ENCODE measurements at regions not wholly inside any gene's neighbourhood (a gene's known extent, or its start where the extent isn't known, plus 50 kb on each side); places are given as distances from the start of the nearest gene placed in this dataset.

DNA sequence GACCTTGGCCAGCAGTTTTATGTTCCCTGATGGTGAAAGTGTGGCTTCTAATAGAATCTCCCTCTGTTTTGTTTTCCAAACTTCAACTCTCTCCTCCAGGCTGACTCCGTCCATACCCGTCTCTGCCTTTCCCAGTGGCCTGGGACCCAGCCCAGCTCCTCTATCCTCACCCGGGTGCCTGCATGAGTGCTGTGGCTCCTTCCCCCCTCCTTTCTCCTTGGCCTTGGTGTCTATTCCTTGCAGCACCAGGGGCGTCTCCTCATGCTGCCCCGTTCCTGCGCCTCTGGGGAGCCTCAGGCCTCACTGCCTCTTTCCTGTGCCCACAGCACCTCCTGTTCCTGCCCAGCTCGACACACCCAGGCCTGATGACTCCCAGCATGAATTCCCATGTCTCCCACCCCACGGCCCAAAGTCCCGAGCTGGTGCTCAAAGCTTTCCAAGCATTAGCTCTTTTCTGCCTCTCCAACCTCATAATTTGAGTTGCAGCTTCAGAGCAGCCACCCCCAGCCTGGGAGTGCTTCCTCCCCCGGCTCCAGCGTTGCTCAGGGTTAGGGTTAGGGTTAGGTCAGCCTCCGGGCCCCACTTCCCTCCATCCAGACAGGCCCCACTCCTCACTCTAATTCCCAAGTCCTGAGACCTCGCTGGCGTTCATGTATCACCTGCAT, 56.3 kb upstream of the AFDN start:
- Histone ChIP-seq H3K4me2 (no peak overlapping the region), H3K27me3 (ENCODE audit: insufficient read depth, low read depth) (peaks cover 6% of the 10 kb centered on the region; the same call in 1 of the 2 replicates), H3K79me2 (ENCODE audit: low read depth) (no peaks in the 10 kb centered on the region), H3K9me3 (ENCODE audit: insufficient read depth, low read depth) (no peaks in the 10 kb centered on the region), H3K27ac (no peak overlapping the region), H2AFZ (no peak overlapping the region), H3K4me3 (no peak overlapping the region), H3K9me2 (ENCODE audit: insufficient read depth) (no peaks in the 10 kb centered on the region), H3K36me3 (ENCODE audit: low read depth) (no peaks in the 10 kb centered on the region), H3F3A (ENCODE audit: insufficient read depth, low read depth) (no peaks in the 10 kb centered on the region), H4K20me1 (ENCODE audit: insufficient read depth) (no peaks in the 10 kb centered on the region), H3K4me1 (replicated peaks; ENCODE audit: insufficient read depth) (no peaks in the 10 kb centered on the region)
- ChIA-PET POLR2A (ENCODE audit: unreplicated experiment) (no interaction called here), CTCF (no interaction called here)
- no peak for DNase-seq
- no peak for TF ChIP-seq EZH2 (IDR thresholded peaks at IDR 0.05; ENCODE audit: low read depth)
- TF ChIP-seq, protein P1, sequence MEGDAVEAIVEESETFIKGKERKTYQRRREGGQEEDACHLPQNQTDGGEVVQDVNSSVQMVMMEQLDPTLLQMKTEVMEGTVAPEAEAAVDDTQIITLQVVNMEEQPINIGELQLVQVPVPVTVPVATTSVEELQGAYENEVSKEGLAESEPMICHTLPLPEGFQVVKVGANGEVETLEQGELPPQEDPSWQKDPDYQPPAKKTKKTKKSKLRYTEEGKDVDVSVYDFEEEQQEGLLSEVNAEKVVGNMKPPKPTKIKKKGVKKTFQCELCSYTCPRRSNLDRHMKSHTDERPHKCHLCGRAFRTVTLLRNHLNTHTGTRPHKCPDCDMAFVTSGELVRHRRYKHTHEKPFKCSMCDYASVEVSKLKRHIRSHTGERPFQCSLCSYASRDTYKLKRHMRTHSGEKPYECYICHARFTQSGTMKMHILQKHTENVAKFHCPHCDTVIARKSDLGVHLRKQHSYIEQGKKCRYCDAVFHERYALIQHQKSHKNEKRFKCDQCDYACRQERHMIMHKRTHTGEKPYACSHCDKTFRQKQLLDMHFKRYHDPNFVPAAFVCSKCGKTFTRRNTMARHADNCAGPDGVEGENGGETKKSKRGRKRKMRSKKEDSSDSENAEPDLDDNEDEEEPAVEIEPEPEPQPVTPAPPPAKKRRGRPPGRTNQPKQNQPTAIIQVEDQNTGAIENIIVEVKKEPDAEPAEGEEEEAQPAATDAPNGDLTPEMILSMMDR (conservative IDR thresholded peaks at IDR 0.05) = no peak
- BruUV-seq (replicated peaks) = no TSS peak
- intact Hi-C loops (cut with micrococcal nuclease; ENCODE audit: unreplicated experiment) = no loop called here

DNA sequence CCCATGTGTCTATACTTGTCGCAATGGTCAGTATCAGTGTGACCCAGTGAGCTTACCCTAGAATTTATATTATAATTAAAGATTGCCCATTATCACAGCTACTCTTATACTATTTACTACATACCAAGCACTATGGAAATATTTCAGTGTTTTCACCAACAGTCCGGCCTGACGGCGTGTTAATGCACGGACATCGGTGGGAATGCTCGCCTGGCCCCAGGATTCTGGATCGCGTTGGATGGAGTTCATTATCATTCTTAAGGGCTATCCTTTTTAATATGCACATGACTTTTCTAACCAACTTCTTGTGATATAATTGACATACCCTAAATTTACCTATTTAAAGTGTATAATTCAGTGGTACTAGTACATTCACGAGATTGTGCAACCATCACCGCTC, 51.8 kb upstream of the AFDN start:
- Histone ChIP-seq H3K4me2 (no peak overlapping the region), H3K36me3 (ENCODE audit: low read depth) (no peaks in the 10 kb centered on the region), H3K4me1 (replicated peaks; ENCODE audit: insufficient read depth) (peaks cover 10% of the 10 kb centered on the region), H3F3A (ENCODE audit: insufficient read depth, low read depth) (no peaks in the 10 kb centered on the region), H2AFZ (no peak overlapping the region), H4K20me1 (ENCODE audit: insufficient read depth) (no peaks in the 10 kb centered on the region), H3K27ac (no peak overlapping the region), H3K9me2 (ENCODE audit: insufficient read depth) (no peaks in the 10 kb centered on the region), H3K79me2 (ENCODE audit: low read depth) (no peaks in the 10 kb centered on the region), H3K9me3 (ENCODE audit: insufficient read depth, low read depth) (no peaks in the 10 kb centered on the region), H3K4me3 (no peak overlapping the region), H3K27me3 (ENCODE audit: insufficient read depth, low read depth) (no peaks in the 10 kb centered on the region)
- intact Hi-C loops (cut with micrococcal nuclease; ENCODE audit: unreplicated experiment) = no loop called here
- TF ChIP-seq, protein P1 (conservative IDR thresholded peaks at IDR 0.05) = no peak
- no peak for TF ChIP-seq EZH2 (IDR thresholded peaks at IDR 0.05; ENCODE audit: low read depth)
- ChIA-PET CTCF (no interaction called here), POLR2A (ENCODE audit: unreplicated experiment) (no interaction called here)
- DNase-seq = no peak
- no TSS peak for BruUV-seq (replicated peaks)

DNA sequence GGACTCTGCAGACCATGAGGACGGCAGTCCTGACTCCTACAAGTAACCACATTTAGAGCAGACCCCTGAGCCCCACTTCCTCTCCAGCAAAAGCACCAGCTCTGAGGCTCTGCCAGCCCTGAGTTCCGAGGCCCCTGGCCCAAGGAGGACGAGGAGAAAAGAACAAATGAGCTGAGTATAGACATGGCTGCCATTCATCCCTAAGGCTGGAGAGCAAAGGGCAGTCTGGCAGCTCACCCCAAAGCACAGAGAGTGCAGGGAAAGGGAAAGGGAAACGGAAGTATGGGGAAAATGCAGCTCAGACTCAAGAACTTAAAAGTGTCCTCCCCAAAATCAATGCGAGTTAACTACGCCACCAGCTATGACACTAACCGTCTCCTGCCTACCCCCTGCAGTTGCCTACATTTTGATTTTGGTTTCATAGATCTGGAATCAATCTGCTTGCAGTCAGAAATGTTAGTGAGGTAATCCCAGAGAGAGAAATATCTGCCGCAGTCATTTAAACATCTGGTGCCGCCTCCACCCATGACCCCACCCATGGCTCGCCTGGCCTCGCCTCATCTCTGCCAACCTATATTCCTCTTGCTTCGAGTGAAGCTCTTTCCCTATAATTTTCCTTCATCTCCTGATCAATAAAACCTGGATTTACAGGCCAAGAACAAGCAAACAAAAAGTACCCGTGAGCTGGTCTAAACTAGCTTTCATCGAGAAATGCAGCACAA, 49.6 kb upstream of the AFDN start:
- no peak overlapping the region for H2AFZ ChIP-seq
- no peak overlapping the region for H3K4me3 ChIP-seq
- TF ChIP-seq EZH2 (IDR thresholded peaks at IDR 0.05; ENCODE audit: low read depth) = no peak
- TF ChIP-seq, protein P1 (conservative IDR thresholded peaks at IDR 0.05) = no peak
- no peaks in the 10 kb centered on the region for H3K79me2 ChIP-seq (ENCODE audit: low read depth)
- ChIA-PET CTCF (no interaction called here), POLR2A (ENCODE audit: unreplicated experiment) (no interaction called here)
- DNase-seq = no peak
- H4K20me1 ChIP-seq (ENCODE audit: insufficient read depth) = no peaks in the 10 kb centered on the region
- H3K9me2 ChIP-seq (ENCODE audit: insufficient read depth) = no peaks in the 10 kb centered on the region
- intact Hi-C loops (cut with micrococcal nuclease; ENCODE audit: unreplicated experiment) = no loop called here
- BruUV-seq (replicated peaks) = no TSS peak
- H3F3A ChIP-seq (ENCODE audit: insufficient read depth, low read depth) = no peaks in the 10 kb centered on the region
- no peaks in the 10 kb centered on the region for H3K36me3 ChIP-seq (ENCODE audit: low read depth)
- no peak overlapping the region for H3K27ac ChIP-seq
- no peak overlapping the region for H3K4me2 ChIP-seq
- H3K4me1 ChIP-seq (replicated peaks; ENCODE audit: insufficient read depth) = peaks cover 10% of the 10 kb centered on the region
- H3K27me3 ChIP-seq (ENCODE audit: insufficient read depth, low read depth) = no peaks in the 10 kb centered on the region
- H3K9me3 ChIP-seq (ENCODE audit: insufficient read depth, low read depth) = no peaks in the 10 kb centered on the region
